ENCODE measurements at regions not wholly inside any gene's neighbourhood (a gene's known extent, or its start where the extent isn't known, plus 50 kb on each side); places are given as distances from the start of the nearest gene placed in this dataset.

DNA sequence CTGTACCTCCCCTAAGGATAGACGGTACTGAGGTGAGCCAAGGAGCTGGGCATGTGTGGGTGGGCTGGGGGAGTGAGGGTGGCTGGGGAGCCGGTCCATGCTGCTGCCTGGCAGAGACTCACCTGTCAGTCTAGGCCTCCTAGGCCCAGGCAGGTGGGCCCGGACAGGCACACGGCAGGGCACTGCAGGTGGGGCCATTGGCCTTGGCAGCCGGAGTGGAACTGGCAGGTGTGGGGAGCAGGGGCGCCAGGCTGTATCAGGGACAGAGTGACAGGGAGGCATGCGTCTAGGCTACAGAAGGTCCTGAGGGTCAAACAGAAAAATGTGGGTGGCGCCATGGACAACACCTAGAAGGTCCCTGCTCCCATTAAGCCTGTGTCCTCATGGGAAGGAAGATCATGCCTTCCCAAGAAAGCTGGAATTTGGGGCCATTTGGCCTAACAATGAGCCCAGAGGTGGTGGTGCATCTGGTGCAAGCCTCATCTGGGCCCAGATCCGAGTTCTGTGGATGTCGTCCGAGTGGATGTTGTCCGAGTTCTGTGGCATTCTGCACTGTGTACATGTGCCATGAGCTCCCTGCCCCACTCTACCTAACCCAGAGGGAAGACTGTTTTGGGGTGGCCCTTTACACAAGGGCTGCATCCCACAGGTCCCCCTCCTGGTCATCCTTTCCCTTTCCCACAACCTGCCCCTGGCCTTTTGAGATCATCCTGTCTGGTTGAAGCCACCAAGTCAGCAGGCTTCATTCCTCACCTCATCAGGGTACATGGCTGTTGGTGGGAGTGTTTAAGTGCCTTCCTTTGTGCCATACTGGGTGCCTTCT lies 249.7 kb downstream of the GLI2 start:
- H3K4me3 ChIP-seq (ENCODE audit: low read depth, low read length) = no peak overlapping the region
- no peak for DNase-seq (ENCODE audit: low read depth)
- TF ChIP-seq, protein P1, sequence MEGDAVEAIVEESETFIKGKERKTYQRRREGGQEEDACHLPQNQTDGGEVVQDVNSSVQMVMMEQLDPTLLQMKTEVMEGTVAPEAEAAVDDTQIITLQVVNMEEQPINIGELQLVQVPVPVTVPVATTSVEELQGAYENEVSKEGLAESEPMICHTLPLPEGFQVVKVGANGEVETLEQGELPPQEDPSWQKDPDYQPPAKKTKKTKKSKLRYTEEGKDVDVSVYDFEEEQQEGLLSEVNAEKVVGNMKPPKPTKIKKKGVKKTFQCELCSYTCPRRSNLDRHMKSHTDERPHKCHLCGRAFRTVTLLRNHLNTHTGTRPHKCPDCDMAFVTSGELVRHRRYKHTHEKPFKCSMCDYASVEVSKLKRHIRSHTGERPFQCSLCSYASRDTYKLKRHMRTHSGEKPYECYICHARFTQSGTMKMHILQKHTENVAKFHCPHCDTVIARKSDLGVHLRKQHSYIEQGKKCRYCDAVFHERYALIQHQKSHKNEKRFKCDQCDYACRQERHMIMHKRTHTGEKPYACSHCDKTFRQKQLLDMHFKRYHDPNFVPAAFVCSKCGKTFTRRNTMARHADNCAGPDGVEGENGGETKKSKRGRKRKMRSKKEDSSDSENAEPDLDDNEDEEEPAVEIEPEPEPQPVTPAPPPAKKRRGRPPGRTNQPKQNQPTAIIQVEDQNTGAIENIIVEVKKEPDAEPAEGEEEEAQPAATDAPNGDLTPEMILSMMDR (conservative IDR thresholded peaks at IDR 0.05; ENCODE audit: low read depth, low read length) = no peak

DNA sequence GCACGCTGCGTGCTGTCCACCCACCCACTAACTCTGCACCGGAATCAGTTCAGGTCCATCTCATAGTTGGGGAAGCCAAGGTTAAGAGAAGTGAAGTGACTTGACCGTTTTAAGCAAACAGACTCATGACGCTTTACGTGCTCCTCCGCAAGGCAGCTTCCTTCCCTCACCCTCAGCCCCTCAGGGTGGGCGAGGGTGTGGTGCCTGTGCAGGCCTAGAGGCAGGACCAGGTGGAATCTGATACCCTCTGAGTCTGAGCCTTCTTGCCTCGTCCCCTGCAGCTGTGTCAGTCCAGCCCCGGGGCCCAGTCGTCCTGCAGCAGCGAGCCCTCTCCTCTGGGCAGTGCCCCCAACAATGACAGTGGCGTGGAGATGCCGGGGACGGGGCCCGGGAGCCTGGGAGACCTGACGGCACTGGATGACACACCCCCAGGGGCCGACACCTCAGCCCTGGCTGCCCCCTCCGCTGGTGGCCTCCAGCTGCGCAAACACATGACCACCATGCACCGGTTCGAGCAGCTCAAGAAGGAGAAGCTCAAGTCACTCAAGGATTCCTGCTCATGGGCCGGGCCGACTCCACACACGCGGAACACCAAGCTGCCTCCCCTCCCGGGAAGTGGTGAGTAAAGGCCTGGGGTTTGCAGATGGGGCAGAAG lies 250.5 kb downstream of the GLI2 start:
- TF ChIP-seq, protein P1 (conservative IDR thresholded peaks at IDR 0.05; ENCODE audit: low read depth, low read length) = no peak

DNA sequence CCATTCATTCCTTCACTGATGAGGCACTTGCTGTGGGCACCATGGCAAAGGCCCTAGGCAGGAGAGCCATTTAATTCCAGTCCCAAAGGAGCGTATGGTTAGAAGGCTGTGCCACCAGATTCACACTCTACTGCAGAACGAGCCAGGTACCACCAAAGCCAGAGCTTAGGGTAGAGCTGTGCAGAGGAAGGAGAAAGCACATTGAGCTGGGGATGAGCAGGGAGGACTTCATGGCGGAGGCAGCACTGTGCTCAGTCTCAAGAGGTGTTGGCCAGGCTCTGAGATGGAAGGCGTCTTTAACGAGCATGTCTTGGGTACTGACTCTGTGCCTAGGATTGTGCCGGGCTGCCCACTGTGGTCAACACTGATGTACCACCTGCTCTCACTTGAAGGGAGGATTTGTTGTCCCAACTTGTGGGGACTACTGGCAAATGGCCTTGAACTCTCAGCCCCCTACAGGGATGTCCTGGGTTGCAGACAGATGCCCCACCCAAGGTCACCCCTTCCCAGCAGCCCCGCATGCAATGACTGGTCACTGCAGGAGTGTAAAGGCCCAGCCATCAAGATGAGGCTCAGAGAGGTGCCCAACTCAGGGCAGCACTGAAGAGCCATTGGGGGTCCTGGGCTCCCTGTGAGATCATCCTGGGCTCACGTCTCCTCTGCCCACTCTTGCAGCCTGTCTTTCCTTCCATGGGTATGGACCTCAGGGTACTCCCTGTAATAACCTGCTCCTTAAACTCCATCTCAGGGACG lies 251.4 kb downstream of the GLI2 start:
- TF ChIP-seq, protein P1 (conservative IDR thresholded peaks at IDR 0.05; ENCODE audit: low read depth, low read length) = no peak
- no peak overlapping the region for H3K4me3 ChIP-seq (ENCODE audit: low read depth, low read length)
- no peak for DNase-seq (ENCODE audit: low read depth)

More for the DNA sequence above, 250.5 kb downstream of the GLI2 start:
- H3K4me3 ChIP-seq (ENCODE audit: low read depth, low read length) = no peak overlapping the region
- no peak for DNase-seq (ENCODE audit: low read depth)

DNA sequence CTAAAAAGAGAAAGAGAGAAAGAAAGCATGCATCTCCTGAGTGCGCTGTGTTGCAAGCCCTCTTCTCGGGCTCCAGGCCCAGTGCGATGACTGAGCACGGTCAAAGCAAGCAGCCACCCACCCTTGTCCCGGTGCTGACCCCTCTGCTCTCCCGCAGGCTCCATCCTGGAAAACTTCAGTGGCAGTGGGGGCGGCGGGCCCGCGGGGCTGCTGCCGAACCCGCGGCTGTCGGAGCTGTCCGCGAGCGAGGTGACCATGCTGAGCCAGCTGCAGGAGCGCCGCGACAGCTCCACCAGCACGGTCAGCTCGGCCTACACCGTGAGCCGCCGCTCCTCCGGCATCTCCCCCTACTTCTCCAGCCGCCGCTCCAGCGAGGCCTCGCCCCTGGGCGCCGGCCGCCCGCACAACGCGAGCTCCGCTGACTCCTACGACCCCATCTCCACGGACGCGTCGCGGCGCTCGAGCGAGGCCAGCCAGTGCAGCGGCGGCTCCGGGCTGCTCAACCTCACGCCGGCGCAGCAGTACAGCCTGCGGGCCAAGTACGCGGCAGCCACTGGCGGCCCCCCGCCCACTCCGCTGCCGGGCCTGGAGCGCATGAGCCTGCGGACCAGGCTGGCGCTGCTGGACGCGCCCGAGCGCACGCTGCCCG lies 252.5 kb downstream of the GLI2 start:
- H3K4me3 ChIP-seq (ENCODE audit: low read depth, low read length) = no peak overlapping the region
- TF ChIP-seq, protein P1 (conservative IDR thresholded peaks at IDR 0.05; ENCODE audit: low read depth, low read length) = no peak
- DNase-seq (ENCODE audit: low read depth) = no peak

DNA sequence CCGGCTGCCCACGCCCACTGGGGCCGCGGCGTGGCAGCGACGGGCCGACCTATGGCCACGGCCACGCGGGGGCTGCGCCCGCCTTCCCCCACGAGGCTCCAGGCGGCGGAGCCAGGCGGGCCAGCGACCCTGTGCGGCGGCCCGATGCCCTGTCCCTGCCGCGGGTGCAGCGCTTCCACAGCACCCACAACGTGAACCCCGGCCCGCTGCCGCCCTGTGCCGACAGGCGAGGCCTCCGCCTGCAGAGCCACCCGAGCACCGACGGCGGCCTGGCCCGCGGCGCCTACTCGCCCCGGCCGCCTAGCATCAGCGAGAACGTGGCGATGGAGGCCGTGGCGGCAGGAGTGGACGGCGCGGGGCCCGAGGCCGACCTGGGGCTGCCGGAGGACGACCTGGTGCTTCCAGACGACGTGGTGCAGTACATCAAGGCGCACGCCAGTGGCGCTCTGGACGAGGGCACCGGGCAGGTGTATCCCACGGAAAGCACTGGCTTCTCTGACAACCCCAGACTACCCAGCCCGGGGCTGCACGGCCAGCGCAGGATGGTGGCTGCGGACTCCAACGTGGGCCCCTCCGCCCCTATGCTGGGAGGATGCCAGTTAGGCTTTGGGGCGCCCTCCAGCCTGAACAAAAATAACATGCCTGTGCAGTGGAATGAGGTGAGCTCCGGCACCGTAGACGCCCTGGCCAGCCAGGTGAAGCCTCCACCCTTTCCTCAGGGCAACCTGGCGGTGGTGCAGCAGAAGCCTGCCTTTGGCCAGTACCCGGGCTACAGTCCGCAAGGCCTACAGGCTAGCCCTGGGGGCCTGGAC lies 253.2 kb downstream of the GLI2 start:
- H3K4me3 ChIP-seq (ENCODE audit: low read depth, low read length) = no peak overlapping the region
- TF ChIP-seq, protein P1 (conservative IDR thresholded peaks at IDR 0.05; ENCODE audit: low read depth, low read length) = no peak
- DNase-seq (ENCODE audit: low read depth) = no peak

Data from epithelial cell of proximal tubule (primary cell).